Left ventricle myocardium inferior (tissue), 1 donor: ENCODE measurements at regions not wholly inside any gene's neighbourhood (a gene's known extent, or its start where the extent isn't known, plus 50 kb on each side); places are given as distances from the start of the nearest gene placed in this dataset.

ENCODE experiments used
- DNase-seq: peaks from one replicate; pipeline ENCODE4 v3.0.0-alpha.2; 2020
- H3K27ac ChIP-seq: fragments of 200-600 bp; replicated peaks from 2 replicates; pipeline ENCODE4 v1.8.0; 2021
- H3K27me3 ChIP-seq: fragments of 200-600 bp; 2 replicates; pipeline ENCODE4 v1.8.0; 2021; ENCODE audit warnings: low read depth
- H3K36me3 ChIP-seq: fragments of 200-600 bp; 2 replicates; pipeline ENCODE4 v1.8.0; 2021
- H3K4me1 ChIP-seq: fragments of 200-600 bp; 2 replicates; pipeline ENCODE4 v1.8.0; 2021
- H3K4me3 ChIP-seq: fragments of 200-600 bp; 2 replicates; pipeline ENCODE4 v1.8.0; 2021; ENCODE audit warnings: mild to moderate bottlenecking, moderate library complexity
- H3K9me3 ChIP-seq: fragments of 200-600 bp; replicated peaks from 2 replicates; pipeline ENCODE4 v1.8.0; 2021
- intact Hi-C: fragments of 100-400 bp; cut with micrococcal nuclease; formaldehyde crosslinking; loops from one replicate; pipeline ENCODE4 v1.11.0; 2022
- TF ChIP-seq, protein P1 (sequence below): fragments of 200-600 bp; IDR thresholded peaks from 2 replicates; pipeline ENCODE4 v1.8.0; 2021; ENCODE audit warnings: antibody characterized with exemption, mild to moderate bottlenecking, borderline replicate concordance
- donor health status: DM: no; HTN: yes; CAD: no; lungs with severe emphysema.

DNA sequence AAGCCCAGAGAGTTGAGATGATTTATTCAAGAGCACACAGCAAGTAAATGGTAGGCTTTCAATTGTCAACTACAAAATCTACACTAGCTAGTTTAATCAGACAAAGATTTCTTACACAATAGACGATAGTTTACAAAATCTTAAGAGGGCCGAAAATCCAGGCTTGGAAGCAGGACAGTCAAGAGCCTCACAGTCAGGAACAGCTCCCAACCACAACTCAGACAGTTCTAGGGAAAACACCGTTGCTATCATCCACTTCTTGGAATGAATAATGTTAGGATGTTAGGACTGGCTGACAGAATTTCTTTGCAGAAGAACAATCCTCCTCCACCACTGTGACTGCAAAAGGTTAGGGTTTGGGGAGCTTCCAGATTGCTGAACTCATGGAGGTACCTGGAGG is 290.8 kb upstream of the ZPLD1 start:
- TF ChIP-seq, protein P1, sequence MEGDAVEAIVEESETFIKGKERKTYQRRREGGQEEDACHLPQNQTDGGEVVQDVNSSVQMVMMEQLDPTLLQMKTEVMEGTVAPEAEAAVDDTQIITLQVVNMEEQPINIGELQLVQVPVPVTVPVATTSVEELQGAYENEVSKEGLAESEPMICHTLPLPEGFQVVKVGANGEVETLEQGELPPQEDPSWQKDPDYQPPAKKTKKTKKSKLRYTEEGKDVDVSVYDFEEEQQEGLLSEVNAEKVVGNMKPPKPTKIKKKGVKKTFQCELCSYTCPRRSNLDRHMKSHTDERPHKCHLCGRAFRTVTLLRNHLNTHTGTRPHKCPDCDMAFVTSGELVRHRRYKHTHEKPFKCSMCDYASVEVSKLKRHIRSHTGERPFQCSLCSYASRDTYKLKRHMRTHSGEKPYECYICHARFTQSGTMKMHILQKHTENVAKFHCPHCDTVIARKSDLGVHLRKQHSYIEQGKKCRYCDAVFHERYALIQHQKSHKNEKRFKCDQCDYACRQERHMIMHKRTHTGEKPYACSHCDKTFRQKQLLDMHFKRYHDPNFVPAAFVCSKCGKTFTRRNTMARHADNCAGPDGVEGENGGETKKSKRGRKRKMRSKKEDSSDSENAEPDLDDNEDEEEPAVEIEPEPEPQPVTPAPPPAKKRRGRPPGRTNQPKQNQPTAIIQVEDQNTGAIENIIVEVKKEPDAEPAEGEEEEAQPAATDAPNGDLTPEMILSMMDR, result no peak
- H3K9me3 ChIP-seq, result no peaks in the 10 kb centered on the region
- no peak overlapping the region for H3K4me3 ChIP-seq
- peaks cover 26% of the 10 kb centered on the region for H3K4me1 ChIP-seq
- DNase-seq, result no peak
- no peaks in the 10 kb centered on the region for H3K36me3 ChIP-seq
- peak overlapping the region; percentile 70 for H3K27ac ChIP-seq
- no peaks in the 10 kb centered on the region for H3K27me3 ChIP-seq
- intact Hi-C loops, result no loop called here

- H3K4me1 ChIP-seq, result no peaks in the 10 kb centered on the region
- intact Hi-C loops, result no loop called here
- no peaks in the 10 kb centered on the region for H3K36me3 ChIP-seq
- H3K9me3 ChIP-seq, result peaks cover 17% of the 10 kb centered on the region
- no peak overlapping the region for H3K4me3 ChIP-seq
- no peaks in the 10 kb centered on the region for H3K27me3 ChIP-seq
- DNase-seq, result no peak
- no peak overlapping the region for H3K27ac ChIP-seq
- TF ChIP-seq, protein P1, result no peak
Measured at GRCh38 chr3:102148598-102149337, 286.0 kb upstream of the ZPLD1 start.

GRCh38 chr3:102151935-102152334 is 282.9 kb upstream of the ZPLD1 start:
- no peak for DNase-seq
- no peak overlapping the region for H3K4me3 ChIP-seq
- TF ChIP-seq, protein P1, result no peak
- intact Hi-C loops, result no loop called here
- H3K27ac ChIP-seq, result no peak overlapping the region
- peaks cover 24% of the 10 kb centered on the region for H3K9me3 ChIP-seq
- H3K27me3 ChIP-seq, result no peaks in the 10 kb centered on the region
- H3K36me3 ChIP-seq, result no peaks in the 10 kb centered on the region
- H3K4me1 ChIP-seq, result no peaks in the 10 kb centered on the region

- no peak overlapping the region for H3K27ac ChIP-seq
- peaks cover 15% of the 10 kb centered on the region for H3K9me3 ChIP-seq
- intact Hi-C loops, result no loop called here
- TF ChIP-seq, protein P1, result no peak
- no peaks in the 10 kb centered on the region for H3K36me3 ChIP-seq
- no peak overlapping the region for H3K4me3 ChIP-seq
- DNase-seq, result no peak
- no peaks in the 10 kb centered on the region for H3K4me1 ChIP-seq
- H3K27me3 ChIP-seq, result no peaks in the 10 kb centered on the region
Measured at GRCh38 chr3:102156426-102156825, 278.4 kb upstream of the ZPLD1 start.

- TF ChIP-seq, protein P1, result no peak
- peaks cover 11% of the 10 kb centered on the region for H3K4me1 ChIP-seq
- DNase-seq, result no peak
- H3K27ac ChIP-seq, result no peak overlapping the region
- no peaks in the 10 kb centered on the region for H3K36me3 ChIP-seq
- H3K27me3 ChIP-seq, result no peaks in the 10 kb centered on the region
- no peak overlapping the region for H3K4me3 ChIP-seq
- intact Hi-C loops, result no loop called here
- H3K9me3 ChIP-seq, result peaks cover 7% of the 10 kb centered on the region
Measured at GRCh38 chr3:102158080-102158740, 276.6 kb upstream of the ZPLD1 start.
